Vagina (tissue), 2 donors: ENCODE measurements at regions not wholly inside any gene's neighbourhood (a gene's known extent, or its start where the extent isn't known, plus 50 kb on each side); places are given as distances from the start of the nearest gene placed in this dataset.

Experiments
- DNase-seq, 2 donors: peaks; one replicate each; pipeline ENCODE4 v3.0.0-alpha.2; 2017; ENCODE audit errors: extremely low spot score in 2 of 2
- H3K27ac ChIP-seq: fragments of 200-600 bp; sonication (generic); one replicate; pipeline ENCODE4 v1.5.1; 2019
- H3K27me3 ChIP-seq: fragments of 200-600 bp; sonication (generic); one replicate; pipeline ENCODE4 v1.5.1; 2019
- H3K36me3 ChIP-seq, 2 donors: fragments of 200-600 bp; sonication (generic); one replicate each; pipeline ENCODE4 v1.5.1; 2017 to 2019
- H3K4me1 ChIP-seq: fragments of 200-600 bp; sonication (generic); one replicate; pipeline ENCODE4 v1.5.1; 2019
- H3K4me3 ChIP-seq, 2 donors: fragments of 200-600 bp; sonication (generic); 1 replicate in 1 of 2; 2 replicates in 1 of 2; pipeline ENCODE4 v1.5.1; 2016 to 2019
- H3K9me3 ChIP-seq: fragments of 200-600 bp; sonication (generic); one replicate; pipeline ENCODE4 v1.5.1; 2019
- POLR2A ChIP-seq, 2 donors: fragments of 450-650 bp; IDR thresholded peaks; one replicate each; pipeline ENCODE4 v1.6.1; 2017; ENCODE audit warnings: antibody characterized with exemption in 2 of 2, mild to moderate bottlenecking in 2 of 2, moderate library complexity in 2 of 2
- POLR2AphosphoS5 ChIP-seq, 2 donors: sonication (generic); formaldehyde crosslinking; IDR thresholded peaks; one replicate each; pipeline ENCODE4 v1.9.0; 2017; ENCODE audit warnings: antibody characterized with exemption in 2 of 2, mild to moderate bottlenecking in 2 of 2, low read depth in 1 of 2; ENCODE audit not compliant: insufficient read depth in 1 of 2
- intact Hi-C: fragments of 100-400 bp; cut with DNase I; formaldehyde crosslinking; loops from one replicate; pipeline ENCODE4 v1.15.1; 2023
- TF ChIP-seq, protein P1 (sequence below), 3 experiments: fragments of 450-650 bp in 2 of 3; fragments of 200-600 bp in 1 of 3; sonication (generic) in 1 of 3; IDR thresholded peaks; one replicate each; pipeline ENCODE4 v1.5.1; 2017 to 2019; ENCODE audit warnings: antibody characterized with exemption in 3 of 3, mild to moderate bottlenecking in 2 of 3, moderate library complexity in 2 of 3

- intact Hi-C loops = no loop called here
- Histone ChIP-seq H3K4me3 (no peak overlapping the region), H3K36me3 (no peaks in the 10 kb centered on the region), H3K4me1 (peaks cover 12% of the 10 kb centered on the region), H3K9me3 (no peaks in the 10 kb centered on the region), H3K27ac (no peak overlapping the region), H3K27me3 (no peaks in the 10 kb centered on the region)
- DNase-seq = no peak
- TF ChIP-seq, protein P1, sequence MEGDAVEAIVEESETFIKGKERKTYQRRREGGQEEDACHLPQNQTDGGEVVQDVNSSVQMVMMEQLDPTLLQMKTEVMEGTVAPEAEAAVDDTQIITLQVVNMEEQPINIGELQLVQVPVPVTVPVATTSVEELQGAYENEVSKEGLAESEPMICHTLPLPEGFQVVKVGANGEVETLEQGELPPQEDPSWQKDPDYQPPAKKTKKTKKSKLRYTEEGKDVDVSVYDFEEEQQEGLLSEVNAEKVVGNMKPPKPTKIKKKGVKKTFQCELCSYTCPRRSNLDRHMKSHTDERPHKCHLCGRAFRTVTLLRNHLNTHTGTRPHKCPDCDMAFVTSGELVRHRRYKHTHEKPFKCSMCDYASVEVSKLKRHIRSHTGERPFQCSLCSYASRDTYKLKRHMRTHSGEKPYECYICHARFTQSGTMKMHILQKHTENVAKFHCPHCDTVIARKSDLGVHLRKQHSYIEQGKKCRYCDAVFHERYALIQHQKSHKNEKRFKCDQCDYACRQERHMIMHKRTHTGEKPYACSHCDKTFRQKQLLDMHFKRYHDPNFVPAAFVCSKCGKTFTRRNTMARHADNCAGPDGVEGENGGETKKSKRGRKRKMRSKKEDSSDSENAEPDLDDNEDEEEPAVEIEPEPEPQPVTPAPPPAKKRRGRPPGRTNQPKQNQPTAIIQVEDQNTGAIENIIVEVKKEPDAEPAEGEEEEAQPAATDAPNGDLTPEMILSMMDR (IDR thresholded peaks at IDR 0.05) = no peak
- TF ChIP-seq POLR2A (IDR thresholded peaks at IDR 0.05) (no peak), POLR2AphosphoS5 (IDR thresholded peaks at IDR 0.05; ENCODE audit: insufficient read depth in 1 of 2, low read depth in 1 of 2) (no peak)
These were observed 253.0 kb downstream of the PTTG2 start for GRCh38 chr4:38213083-38213805.

GRCh38 chr4:38222892-38223291 lies 262.7 kb downstream of the PTTG2 start:
- TF ChIP-seq POLR2A (IDR thresholded peaks at IDR 0.05) (no peak), POLR2AphosphoS5 (IDR thresholded peaks at IDR 0.05; ENCODE audit: insufficient read depth in 1 of 2, low read depth in 1 of 2) (no peak)
- TF ChIP-seq, protein P1 (IDR thresholded peaks at IDR 0.05) = no peak
- Histone ChIP-seq H3K4me1 (peaks cover 21% of the 10 kb centered on the region), H3K4me3 (no peak overlapping the region), H3K9me3 (no peaks in the 10 kb centered on the region), H3K27me3 (no peaks in the 10 kb centered on the region), H3K36me3 (no peaks in the 10 kb centered on the region), H3K27ac (no peak overlapping the region)
- intact Hi-C loops = no loop called here
- DNase-seq = no peak

GRCh38 chr4:38223306-38223705 lies 263.1 kb downstream of the PTTG2 start:
- no peak for DNase-seq
- Histone ChIP-seq H3K9me3 (no peaks in the 10 kb centered on the region), H3K27me3 (no peaks in the 10 kb centered on the region), H3K4me1 (peaks cover 21% of the 10 kb centered on the region), H3K27ac (peak overlapping the region; percentile 31), H3K4me3 (no peak overlapping the region), H3K36me3 (no peaks in the 10 kb centered on the region)
- intact Hi-C loops = no loop called here
- TF ChIP-seq POLR2AphosphoS5 (IDR thresholded peaks at IDR 0.05; ENCODE audit: insufficient read depth in 1 of 2, low read depth in 1 of 2) = peak in 1 of 2 donors; percentile 11
- TF ChIP-seq, protein P1 (IDR thresholded peaks at IDR 0.05) = no peak

DNA sequence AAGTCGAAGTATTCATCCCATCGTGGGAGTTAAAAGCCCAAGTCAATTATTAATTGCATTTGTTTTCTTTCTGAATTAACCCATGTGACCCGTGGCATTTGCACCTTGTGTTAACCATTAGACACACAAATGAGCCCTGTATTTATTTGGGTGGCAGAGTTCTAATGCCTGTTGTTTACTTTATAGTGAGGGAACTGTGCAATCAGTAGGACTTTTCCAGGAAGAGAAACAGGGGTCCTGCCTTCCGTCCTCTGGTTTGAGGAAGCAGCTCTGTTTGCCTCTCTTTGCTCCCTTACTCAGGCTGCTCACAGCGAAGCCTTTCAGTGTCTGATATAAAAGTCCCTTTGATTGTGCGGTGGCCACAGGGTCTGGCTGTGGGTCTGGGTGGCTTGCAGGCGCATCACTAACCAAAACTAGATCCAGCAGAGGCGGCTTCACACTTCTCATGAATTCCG lies 263.6 kb downstream of the PTTG2 start:
- no peaks in the 10 kb centered on the region for H3K9me3 ChIP-seq
- no peak overlapping the region for H3K4me3 ChIP-seq
- no peaks in the 10 kb centered on the region for H3K36me3 ChIP-seq
- H3K4me1 ChIP-seq = peaks cover 21% of the 10 kb centered on the region
- no peaks in the 10 kb centered on the region for H3K27me3 ChIP-seq
- no peak for DNase-seq
- peak overlapping the region; percentile 31 for H3K27ac ChIP-seq
- intact Hi-C loops = no loop called here
- no peak for TF ChIP-seq POLR2A (IDR thresholded peaks at IDR 0.05)
- TF ChIP-seq, protein P1 (IDR thresholded peaks at IDR 0.05) = no peak
- no peak for TF ChIP-seq POLR2AphosphoS5 (IDR thresholded peaks at IDR 0.05; ENCODE audit: insufficient read depth in 1 of 2, low read depth in 1 of 2)

DNA sequence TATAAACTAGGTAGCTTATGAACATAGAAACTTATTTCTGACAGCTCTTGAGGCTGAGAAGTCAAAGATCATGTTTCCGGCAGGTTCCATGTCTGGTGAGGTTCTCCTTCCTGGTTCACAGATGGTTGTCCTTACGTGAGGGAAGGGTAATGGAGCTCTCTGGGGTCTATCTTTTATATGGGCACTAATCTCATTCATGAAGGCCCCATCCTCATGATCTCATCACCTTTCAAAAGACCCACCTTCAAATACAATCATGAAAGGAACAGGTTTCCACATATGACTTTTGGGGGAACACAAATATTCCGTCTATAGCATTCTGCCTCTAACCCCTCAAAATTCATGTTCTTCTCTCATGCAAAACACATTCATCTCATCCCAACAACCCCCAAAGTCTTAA lies 264.7 kb downstream of the PTTG2 start:
- Histone ChIP-seq H3K36me3 (no peaks in the 10 kb centered on the region), H3K27ac (no peak overlapping the region)
- intact Hi-C loops = no loop called here

More for the DNA sequence above, 264.7 kb downstream of the PTTG2 start:
- no peaks in the 10 kb centered on the region for H3K27me3 ChIP-seq
- DNase-seq = no peak
- no peak overlapping the region for H3K4me3 ChIP-seq
- TF ChIP-seq POLR2A (IDR thresholded peaks at IDR 0.05) = no peak
- TF ChIP-seq POLR2AphosphoS5 (IDR thresholded peaks at IDR 0.05; ENCODE audit: insufficient read depth in 1 of 2, low read depth in 1 of 2) = no peak
- TF ChIP-seq, protein P1 (IDR thresholded peaks at IDR 0.05) = no peak
- H3K9me3 ChIP-seq = no peaks in the 10 kb centered on the region
- peaks cover 29% of the 10 kb centered on the region for H3K4me1 ChIP-seq
